CD14-positive monocyte (primary cell): ENCODE measurements at regions not wholly inside any gene's neighbourhood (a gene's known extent, or its start where the extent isn't known, plus 50 kb on each side); places are given as distances from the start of the nearest gene placed in this dataset.

Experiments used
- DNase-seq, 3 donors: peaks; one replicate each; pipeline ENCODE4 v3.0.0-alpha.2; 2011 to 2022
- H2AFZ ChIP-seq: 2 replicates; pipeline ENCODE4 v1.6.0; 2012; ENCODE audit warnings: mild to moderate bottlenecking, low read depth, low read length, inconsistent platforms; ENCODE audit not compliant: insufficient read depth, poor library complexity, severe bottlenecking
- H3K27ac ChIP-seq, 2 donors: 1 replicate in 1 of 2; 2 replicates in 1 of 2; pipeline ENCODE4 v1.5.1; 2012 to 2013; ENCODE audit warnings: low read length in 2 of 2, control low read depth in 1 of 2, inconsistent platforms in 1 of 2, low read depth in 1 of 2, mild to moderate bottlenecking in 1 of 2
- H3K27me3 ChIP-seq, 2 donors: one replicate each; pipeline versions ENCODE4 v1.6.0 to v1.6.1; 2011 to 2013; ENCODE audit warnings: low read length in 2 of 2; ENCODE audit not compliant: control insufficient read depth in 2 of 2, insufficient read depth in 2 of 2
- H3K36me3 ChIP-seq, 2 donors: replicated peaks in 1 of 2; 1 replicate in 1 of 2; 2 replicates in 1 of 2; pipeline versions ENCODE4 v1.5.1 to v1.6.1; 2012 to 2013; ENCODE audit warnings: low read length in 2 of 2, control low read depth in 1 of 2, inconsistent platforms in 1 of 2, mild to moderate bottlenecking in 1 of 2; ENCODE audit not compliant: insufficient read depth in 2 of 2, control insufficient read depth in 1 of 2
- H3K4me1 ChIP-seq, 2 donors: 1 replicate in 1 of 2; 2 replicates in 1 of 2; pipeline versions ENCODE4 v1.5.1 to v1.6.1; 2012 to 2013; ENCODE audit warnings: low read length in 2 of 2, control low read depth in 1 of 2, inconsistent platforms in 1 of 2, mild to moderate bottlenecking in 1 of 2, moderate library complexity in 1 of 2; ENCODE audit not compliant: insufficient read depth in 2 of 2, control insufficient read depth in 1 of 2
- H3K4me2 ChIP-seq: replicated peaks from 2 replicates; pipeline ENCODE3; 2012; ENCODE audit warnings: low read length, moderate library complexity, mild to moderate bottlenecking; ENCODE audit not compliant: poor library complexity, severe bottlenecking; ENCODE audit errors: extremely low read depth
- H3K4me3 ChIP-seq, 3 experiments: fragments of 200-600 bp in 1 of 3; sonication (generic) in 1 of 3; replicated peaks in 1 of 3; 1 replicate in 2 of 3; 2 replicates in 1 of 3; pipeline ENCODE4 v1.5.1; 2011 to 2013; ENCODE audit warnings: low read length in 3 of 3, mild to moderate bottlenecking in 3 of 3, control low read depth in 2 of 3, low read depth in 2 of 3, inconsistent platforms in 1 of 3, moderate library complexity in 1 of 3
- H3K79me2 ChIP-seq: 2 replicates; pipeline ENCODE4 v1.6.0; 2012; ENCODE audit warnings: mild to moderate bottlenecking, control low read depth, inconsistent platforms, low read length, moderate library complexity; ENCODE audit not compliant: insufficient read depth
- H3K9ac ChIP-seq: 2 replicates; pipeline ENCODE4 v1.6.0; 2017; ENCODE audit warnings: low read length, mild to moderate bottlenecking; ENCODE audit not compliant: insufficient read depth, poor library complexity, severe bottlenecking
- H3K9me3 ChIP-seq, 2 donors: replicated peaks in 1 of 2; 1 replicate in 1 of 2; 2 replicates in 1 of 2; pipeline versions ENCODE4 v1.5.1 to v1.6.1; 2012 to 2013; ENCODE audit warnings: low read length in 2 of 2, control low read depth in 1 of 2; ENCODE audit not compliant: control insufficient read depth in 1 of 2, insufficient read depth in 1 of 2
- H4K20me1 ChIP-seq: 2 replicates; pipeline ENCODE4 v1.6.0; 2012; ENCODE audit warnings: mild to moderate bottlenecking, low read length, control low read depth, moderate library complexity; ENCODE audit not compliant: insufficient read depth
- H3K27ac Mint-ChIP-seq, 7 donors: one replicate each; pipeline ENCODE4 v1.8.0; 2020; ENCODE audit warnings: mild to moderate bottlenecking in 7 of 7, mixed read lengths in 7 of 7, moderate library complexity in 6 of 7, inconsistent platforms in 2 of 7
- H3K27me3 Mint-ChIP-seq, 3 donors: one replicate each; pipeline ENCODE4 v1.8.0; 2021 to 2022; ENCODE audit warnings: low read depth in 3 of 3, mild to moderate bottlenecking in 3 of 3, mixed read lengths in 3 of 3, moderate library complexity in 3 of 3, inconsistent platforms in 1 of 3
- H3K36me3 Mint-ChIP-seq, 2 donors: one replicate each; pipeline ENCODE4 v1.8.0; 2020; ENCODE audit warnings: mixed read lengths in 2 of 2, inconsistent platforms in 1 of 2, mild to moderate bottlenecking in 1 of 2
- H3K4me1 Mint-ChIP-seq: one replicate; pipeline ENCODE4 v1.8.0; 2020; ENCODE audit warnings: mild to moderate bottlenecking, mixed read lengths
- H3K4me3 Mint-ChIP-seq, 2 donors: one replicate each; pipeline ENCODE4 v1.8.0; 2020; ENCODE audit warnings: mild to moderate bottlenecking in 2 of 2, mixed read lengths in 2 of 2, moderate library complexity in 1 of 2
- H3K9me3 Mint-ChIP-seq, 7 donors: one replicate each; pipeline ENCODE4 v1.8.0; 2020 to 2022; ENCODE audit warnings: mixed read lengths in 7 of 7, mild to moderate bottlenecking in 6 of 7, moderate library complexity in 6 of 7, inconsistent platforms in 2 of 7
- WGBS: methylation state at CpG from one replicate; pipeline ENCODE4 v1.1.5; 2013; ENCODE audit warnings: missing lambda C conversion rate; ENCODE audit not compliant: insufficient coverage; 5-methylcytosine and 5-hydroxymethylcytosine counted together
- intact Hi-C, 2 donors: fragments of 100-400 bp; cut with micrococcal nuclease; formaldehyde crosslinking; loops; one replicate each; pipeline versions ENCODE4 v1.15.0 to v1.15.1; 2023
- TF ChIP-seq, protein P1 (sequence below): fragments of 200-600 bp; IDR thresholded peaks from one replicate; pipeline ENCODE4 v1.8.0; 2022; ENCODE audit warnings: antibody characterized with exemption, mild to moderate bottlenecking

GRCh38 chr13:76363682-76364289 is 522.4 kb downstream of the KCTD12 start:
- no CpG with 5 or more reads among the region's 2 CpGs for WGBS
- Histone ChIP-seq H3K27me3 (no peaks in the 10 kb centered on the region), H3K9me3 (no peaks in the 10 kb centered on the region), H3K4me1 (no peaks in the 10 kb centered on the region), H4K20me1 (no peaks in the 10 kb centered on the region), H3K9ac (no peak overlapping the region), H3K27ac (no peak overlapping the region), H3K4me2 (no peak overlapping the region), H3K36me3 (no peaks in the 10 kb centered on the region), H3K79me2 (no peaks in the 10 kb centered on the region), H2AFZ (no peak overlapping the region), H3K4me3 (no peak overlapping the region)
- intact Hi-C loops = no loop called here
- H3K4me1 Mint-ChIP-seq = no peaks in the 10 kb centered on the region
- TF ChIP-seq, protein P1, sequence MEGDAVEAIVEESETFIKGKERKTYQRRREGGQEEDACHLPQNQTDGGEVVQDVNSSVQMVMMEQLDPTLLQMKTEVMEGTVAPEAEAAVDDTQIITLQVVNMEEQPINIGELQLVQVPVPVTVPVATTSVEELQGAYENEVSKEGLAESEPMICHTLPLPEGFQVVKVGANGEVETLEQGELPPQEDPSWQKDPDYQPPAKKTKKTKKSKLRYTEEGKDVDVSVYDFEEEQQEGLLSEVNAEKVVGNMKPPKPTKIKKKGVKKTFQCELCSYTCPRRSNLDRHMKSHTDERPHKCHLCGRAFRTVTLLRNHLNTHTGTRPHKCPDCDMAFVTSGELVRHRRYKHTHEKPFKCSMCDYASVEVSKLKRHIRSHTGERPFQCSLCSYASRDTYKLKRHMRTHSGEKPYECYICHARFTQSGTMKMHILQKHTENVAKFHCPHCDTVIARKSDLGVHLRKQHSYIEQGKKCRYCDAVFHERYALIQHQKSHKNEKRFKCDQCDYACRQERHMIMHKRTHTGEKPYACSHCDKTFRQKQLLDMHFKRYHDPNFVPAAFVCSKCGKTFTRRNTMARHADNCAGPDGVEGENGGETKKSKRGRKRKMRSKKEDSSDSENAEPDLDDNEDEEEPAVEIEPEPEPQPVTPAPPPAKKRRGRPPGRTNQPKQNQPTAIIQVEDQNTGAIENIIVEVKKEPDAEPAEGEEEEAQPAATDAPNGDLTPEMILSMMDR = no peak
- no peaks in the 10 kb centered on the region for H3K27me3 Mint-ChIP-seq
- no peak overlapping the region for H3K4me3 Mint-ChIP-seq
- DNase-seq = no peak
- H3K9me3 Mint-ChIP-seq = peaks cover 0 to 5% (median 2%) of the 10 kb centered on the region in 7 donors
- H3K27ac Mint-ChIP-seq = no peak overlapping the region
- H3K36me3 Mint-ChIP-seq = no peaks in the 10 kb centered on the region

DNA sequence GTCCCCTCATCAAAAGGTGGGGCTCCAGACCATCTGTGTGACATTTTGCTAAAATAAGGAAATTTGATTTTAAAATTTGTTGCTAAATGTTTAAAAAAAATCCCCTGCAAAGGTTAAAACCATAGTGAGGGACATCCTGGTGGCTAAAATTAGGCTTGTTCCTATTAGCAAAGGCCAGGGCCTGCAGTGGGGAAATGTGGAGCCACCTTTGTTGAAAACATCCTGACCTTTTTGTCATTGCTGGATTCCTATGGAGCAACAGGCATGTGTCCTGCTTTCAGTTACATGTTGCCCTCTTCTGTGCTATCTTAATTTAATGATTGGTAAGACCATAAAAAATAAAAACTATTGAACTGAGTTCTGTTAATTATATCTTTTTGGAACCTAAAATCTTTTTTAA is 524.3 kb downstream of the KCTD12 start:
- H3K36me3 Mint-ChIP-seq = no peaks in the 10 kb centered on the region
- H3K27ac Mint-ChIP-seq = peak overlapping the region in 1 of 7 donors; percentile 18
- H3K9me3 Mint-ChIP-seq = peaks cover 0 to 5% (median 2%) of the 10 kb centered on the region in 7 donors
- H3K79me2 ChIP-seq = no peaks in the 10 kb centered on the region
- DNase-seq = no peak
- no peaks in the 10 kb centered on the region for H3K36me3 ChIP-seq
- H3K27me3 Mint-ChIP-seq = no peaks in the 10 kb centered on the region
- no peaks in the 10 kb centered on the region for H3K9me3 ChIP-seq
- H4K20me1 ChIP-seq = no peaks in the 10 kb centered on the region
- H3K27ac ChIP-seq = no peak overlapping the region
- H3K4me1 ChIP-seq = no peaks in the 10 kb centered on the region
- TF ChIP-seq, protein P1 = no peak
- H3K4me1 Mint-ChIP-seq = no peaks in the 10 kb centered on the region
- no peaks in the 10 kb centered on the region for H3K27me3 ChIP-seq
- H2AFZ ChIP-seq = no peak overlapping the region
- H3K4me3 Mint-ChIP-seq = no peak overlapping the region
- intact Hi-C loops = no loop called here
- H3K9ac ChIP-seq = no peak overlapping the region
- no peak overlapping the region for H3K4me2 ChIP-seq
- no peak overlapping the region for H3K4me3 ChIP-seq
